ENCODE measurements at regions not wholly inside any gene's neighbourhood (a gene's known extent, or its start where the extent isn't known, plus 50 kb on each side); places are given as distances from the start of the nearest gene placed in this dataset.

DNA sequence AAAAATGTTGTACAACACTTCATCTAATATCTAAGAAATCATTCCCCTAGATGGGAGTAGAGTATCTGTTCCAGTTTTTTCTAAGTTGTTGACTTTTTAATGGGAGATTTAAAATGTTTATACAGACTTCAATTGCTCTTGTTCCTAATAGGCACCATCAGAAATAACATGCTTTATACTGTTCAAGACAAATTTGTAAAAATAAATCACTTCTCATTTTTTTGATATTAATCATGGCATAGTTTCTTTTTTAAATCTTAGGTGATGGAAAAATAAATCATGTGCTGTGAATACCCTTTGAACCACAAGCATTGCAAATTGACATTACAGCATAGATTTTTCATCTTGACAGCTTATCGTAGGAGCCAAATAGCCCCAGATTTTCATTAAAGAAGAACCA, 473.5 kb upstream of the MGAT4C start:
- Mint-ChIP-seq H3K36me3 (ENCODE audit: low read depth, unreplicated experiment) (no peaks in the 10 kb centered on the region), H3K4me1 (ENCODE audit: low read depth, unreplicated experiment) (peaks cover 4% of the 10 kb centered on the region), H3K4me3 (ENCODE audit: unreplicated experiment) (no peak overlapping the region), H3K27ac (ENCODE audit: unreplicated experiment) (no peak overlapping the region), H3K9me3 (ENCODE audit: unreplicated experiment) (no peaks in the 10 kb centered on the region), H3K27me3 (ENCODE audit: low read depth, unreplicated experiment) (no peaks in the 10 kb centered on the region)
- no peak overlapping the region for H3K4me2 ChIP-seq (ENCODE audit: low read length)
- H3K4me3 ChIP-seq (ENCODE audit: insufficient read depth, low read depth, low read length) = no peak overlapping the region
- H2AFZ ChIP-seq (ENCODE audit: low read depth, low read length) = no peak overlapping the region
- peaks cover 5% of the 10 kb centered on the region for H3K4me1 ChIP-seq (ENCODE audit: insufficient read depth, low read length)
- H3K79me2 ChIP-seq (ENCODE audit: insufficient read depth, low read length) = no peaks in the 10 kb centered on the region
- no peak for TF ChIP-seq EZH2 (IDR thresholded peaks at IDR 0.05; ENCODE audit: insufficient read depth, low read length)
- TF ChIP-seq, protein P1, sequence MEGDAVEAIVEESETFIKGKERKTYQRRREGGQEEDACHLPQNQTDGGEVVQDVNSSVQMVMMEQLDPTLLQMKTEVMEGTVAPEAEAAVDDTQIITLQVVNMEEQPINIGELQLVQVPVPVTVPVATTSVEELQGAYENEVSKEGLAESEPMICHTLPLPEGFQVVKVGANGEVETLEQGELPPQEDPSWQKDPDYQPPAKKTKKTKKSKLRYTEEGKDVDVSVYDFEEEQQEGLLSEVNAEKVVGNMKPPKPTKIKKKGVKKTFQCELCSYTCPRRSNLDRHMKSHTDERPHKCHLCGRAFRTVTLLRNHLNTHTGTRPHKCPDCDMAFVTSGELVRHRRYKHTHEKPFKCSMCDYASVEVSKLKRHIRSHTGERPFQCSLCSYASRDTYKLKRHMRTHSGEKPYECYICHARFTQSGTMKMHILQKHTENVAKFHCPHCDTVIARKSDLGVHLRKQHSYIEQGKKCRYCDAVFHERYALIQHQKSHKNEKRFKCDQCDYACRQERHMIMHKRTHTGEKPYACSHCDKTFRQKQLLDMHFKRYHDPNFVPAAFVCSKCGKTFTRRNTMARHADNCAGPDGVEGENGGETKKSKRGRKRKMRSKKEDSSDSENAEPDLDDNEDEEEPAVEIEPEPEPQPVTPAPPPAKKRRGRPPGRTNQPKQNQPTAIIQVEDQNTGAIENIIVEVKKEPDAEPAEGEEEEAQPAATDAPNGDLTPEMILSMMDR (IDR thresholded peaks at IDR 0.05; ENCODE audit: insufficient read depth, low read depth, low read length) = no peak
- no peaks in the 10 kb centered on the region for H4K20me1 ChIP-seq (ENCODE audit: insufficient read depth, low read length)
- no peaks in the 10 kb centered on the region for H3K36me3 ChIP-seq (ENCODE audit: insufficient read depth, low read length)
- no peak overlapping the region for H3K9ac ChIP-seq (ENCODE audit: low read length)
- peak; percentile 51 for DNase-seq (ENCODE audit: low read depth)
- no peaks in the 10 kb centered on the region for H3K9me3 ChIP-seq (ENCODE audit: insufficient read depth, low read depth, low read length)
- H3K27ac ChIP-seq (ENCODE audit: low read depth, low read length) = no peak overlapping the region
- H3K27me3 ChIP-seq (ENCODE audit: insufficient read depth, low read length) = no peaks in the 10 kb centered on the region
- no peak for FAIRE-seq

DNA sequence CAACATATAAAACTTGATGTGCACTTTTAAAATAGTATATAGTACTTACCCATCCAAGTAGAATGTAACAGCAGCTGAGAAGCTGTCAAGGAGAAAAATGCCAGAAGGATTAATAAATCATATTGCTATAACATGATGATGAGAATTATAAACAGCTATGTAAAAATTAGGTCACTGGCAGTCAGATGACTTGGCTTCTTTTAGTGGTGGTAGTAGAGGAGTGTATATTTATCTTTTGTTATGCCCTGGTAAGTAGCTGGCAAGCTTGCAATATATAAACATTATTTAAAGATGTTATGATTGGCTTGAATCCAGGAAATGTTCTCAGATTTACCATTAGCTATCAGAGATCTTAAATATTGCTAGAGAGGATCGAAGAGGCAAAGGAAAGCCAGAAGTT, 471.0 kb upstream of the MGAT4C start:
- Histone ChIP-seq H3K4me3 (ENCODE audit: insufficient read depth, low read depth, low read length) (no peak overlapping the region), H2AFZ (ENCODE audit: low read depth, low read length) (no peak overlapping the region), H3K4me1 (ENCODE audit: insufficient read depth, low read length) (peaks cover 10% of the 10 kb centered on the region), H3K9me3 (ENCODE audit: insufficient read depth, low read depth, low read length) (no peaks in the 10 kb centered on the region), H4K20me1 (ENCODE audit: insufficient read depth, low read length) (no peaks in the 10 kb centered on the region), H3K27ac (ENCODE audit: low read depth, low read length) (no peak overlapping the region), H3K9ac (ENCODE audit: low read length) (no peak overlapping the region), H3K79me2 (ENCODE audit: insufficient read depth, low read length) (no peaks in the 10 kb centered on the region), H3K4me2 (ENCODE audit: low read length) (no peak overlapping the region), H3K36me3 (ENCODE audit: insufficient read depth, low read length) (no peaks in the 10 kb centered on the region), H3K27me3 (ENCODE audit: insufficient read depth, low read length) (no peaks in the 10 kb centered on the region)
- H3K27me3 Mint-ChIP-seq (ENCODE audit: low read depth, unreplicated experiment) = no peaks in the 10 kb centered on the region
- no peak overlapping the region for H3K4me3 Mint-ChIP-seq (ENCODE audit: unreplicated experiment)
- H3K4me1 Mint-ChIP-seq (ENCODE audit: low read depth, unreplicated experiment) = peaks cover 7% of the 10 kb centered on the region
- no peak overlapping the region for H3K27ac Mint-ChIP-seq (ENCODE audit: unreplicated experiment)
- no peaks in the 10 kb centered on the region for H3K9me3 Mint-ChIP-seq (ENCODE audit: unreplicated experiment)
- TF ChIP-seq, protein P1 (IDR thresholded peaks at IDR 0.05; ENCODE audit: insufficient read depth, low read depth, low read length) = no peak
- no peak for TF ChIP-seq EZH2 (IDR thresholded peaks at IDR 0.05; ENCODE audit: insufficient read depth, low read length)
- DNase-seq (ENCODE audit: low read depth) (peak; percentile 71), FAIRE-seq (no peak)
- H3K36me3 Mint-ChIP-seq (ENCODE audit: low read depth, unreplicated experiment) = no peaks in the 10 kb centered on the region

DNA sequence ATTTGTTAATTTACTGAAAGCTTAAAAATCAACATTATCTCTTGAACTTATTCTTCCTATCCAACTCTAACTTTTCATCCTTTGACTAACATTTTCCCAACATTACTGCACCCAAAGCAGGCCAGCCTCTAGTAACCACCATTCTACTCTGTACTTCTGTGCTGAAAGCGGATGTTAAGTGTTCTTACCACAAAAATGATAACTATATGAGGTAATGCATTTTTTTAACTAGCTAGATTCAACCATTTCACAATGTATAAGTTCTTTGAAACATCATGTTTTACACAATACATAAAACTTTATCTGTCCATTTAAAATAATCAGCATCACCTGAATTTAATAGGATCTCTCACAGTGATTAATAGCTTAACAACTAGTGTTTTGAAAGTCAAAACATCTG, 468.5 kb upstream of the MGAT4C start:
- no peaks in the 10 kb centered on the region for H3K9me3 Mint-ChIP-seq (ENCODE audit: unreplicated experiment)
- FAIRE-seq (peak; percentile 73), DNase-seq (ENCODE audit: low read depth) (peak; percentile 85)
- Histone ChIP-seq H3K4me1 (ENCODE audit: insufficient read depth, low read length) (peaks cover 10% of the 10 kb centered on the region), H3K27me3 (ENCODE audit: insufficient read depth, low read length) (no peaks in the 10 kb centered on the region), H3K9me3 (ENCODE audit: insufficient read depth, low read depth, low read length) (no peaks in the 10 kb centered on the region), H3K36me3 (ENCODE audit: insufficient read depth, low read length) (no peaks in the 10 kb centered on the region), H3K27ac (ENCODE audit: low read depth, low read length) (peak overlapping the region; percentile 29), H3K9ac (ENCODE audit: low read length) (peak overlapping the region; percentile 27), H3K4me2 (ENCODE audit: low read length) (peak overlapping the region; percentile 0), H2AFZ (ENCODE audit: low read depth, low read length) (no peak overlapping the region), H3K4me3 (ENCODE audit: insufficient read depth, low read depth, low read length) (no peak overlapping the region), H4K20me1 (ENCODE audit: insufficient read depth, low read length) (no peaks in the 10 kb centered on the region), H3K79me2 (ENCODE audit: insufficient read depth, low read length) (no peaks in the 10 kb centered on the region)
- no peaks in the 10 kb centered on the region for H3K27me3 Mint-ChIP-seq (ENCODE audit: low read depth, unreplicated experiment)
- TF ChIP-seq, protein P1 (IDR thresholded peaks at IDR 0.05; ENCODE audit: insufficient read depth, low read depth, low read length) = no peak
- TF ChIP-seq EZH2 (IDR thresholded peaks at IDR 0.05; ENCODE audit: insufficient read depth, low read length) = no peak
- H3K36me3 Mint-ChIP-seq (ENCODE audit: low read depth, unreplicated experiment) = no peaks in the 10 kb centered on the region
- peak overlapping the region; percentile 73 for H3K27ac Mint-ChIP-seq (ENCODE audit: unreplicated experiment)
- H3K4me1 Mint-ChIP-seq (ENCODE audit: low read depth, unreplicated experiment) = peaks cover 4% of the 10 kb centered on the region
- no peak overlapping the region for H3K4me3 Mint-ChIP-seq (ENCODE audit: unreplicated experiment)

Data from astrocyte (in vitro differentiated cells and primary cell).